Panc1 (cell line): ENCODE measurements at regions not wholly inside any gene's neighbourhood (a gene's known extent, or its start where the extent isn't known, plus 50 kb on each side); places are given as distances from the start of the nearest gene placed in this dataset.

Experiments
- ATAC-seq: fragments of 200-7000 bp; cut with Tn5 transposase; 2 replicates; pipeline ENCODE4 v1.9.1; 2020; ENCODE audit warnings: mild to moderate bottlenecking, moderate library complexity
- BruUV-seq: library from RNA; stranded (reverse); fragments of 400-500 nt; replicated peaks from 2 replicates; lab custom pipeline; 2021; lab: Mats Ljungman, UMichigan
- CTCF ChIA-PET: fragments of 300-600 bp; sonication (Branson Sonifier 250); formaldehyde crosslinking; loops from one replicate; lab custom pipeline; 2022; ENCODE audit warnings: antibody characterized with exemption; lab: Charles Lee
- POLR2A ChIA-PET: fragments of 300-600 bp; sonication (Branson Sonifier 250); formaldehyde crosslinking; loops from one replicate; lab custom pipeline; 2022; ENCODE audit warnings: antibody characterized with exemption; lab: Charles Lee
- DNase-seq: peaks from one replicate; pipeline ENCODE4 v3.0.0-alpha.2; 2010; ENCODE audit warnings: low read depth, low spot score
- H3K27ac ChIP-seq: 2 replicates; pipeline ENCODE4 v1.5.1; 2011; ENCODE audit warnings: mild to moderate bottlenecking, low read length, inconsistent platforms
- H3K27me3 ChIP-seq: fragments of 200-500 bp; sonication (Bioruptor generic); 2 replicates; pipeline ENCODE4 v1.6.0; 2014; ENCODE audit warnings: low read length, inconsistent platforms; ENCODE audit not compliant: control insufficient read depth, insufficient read depth
- H3K36me3 ChIP-seq: fragments of 200-500 bp; sonication (Bioruptor generic); 2 replicates; pipeline ENCODE4 v1.5.1; 2014; ENCODE audit warnings: inconsistent platforms, mild to moderate bottlenecking, low read length, moderate library complexity; ENCODE audit not compliant: control insufficient read depth, insufficient read depth
- H3K4me1 ChIP-seq: 2 replicates; pipeline ENCODE4 v1.5.1; 2011; ENCODE audit warnings: inconsistent platforms, mild to moderate bottlenecking, low read length, moderate library complexity; ENCODE audit not compliant: control insufficient read depth, insufficient read depth
- H3K4me3 ChIP-seq, 2 experiments: 2 replicates each; pipeline ENCODE4 v1.5.1; 2011 to 2012; ENCODE audit warnings: low read depth in 2 of 2, low read length in 2 of 2, mild to moderate bottlenecking in 2 of 2, inconsistent platforms in 1 of 2, moderate library complexity in 1 of 2
- H3K9me3 ChIP-seq: fragments of 200-500 bp; sonication (Bioruptor generic); 2 replicates; pipeline ENCODE4 v1.5.1; 2014; ENCODE audit warnings: low read depth, mild to moderate bottlenecking, inconsistent platforms, low read length, moderate library complexity; ENCODE audit not compliant: control insufficient read depth, insufficient read depth
- POLR2AphosphoS5 ChIP-seq: IDR thresholded peaks from 2 replicates; pipeline ENCODE4 v1.6.1; 2012; ENCODE audit warnings: mild to moderate bottlenecking, low read depth, low read length, moderate library complexity
- SIN3A ChIP-seq: IDR thresholded peaks from 2 replicates; pipeline ENCODE4 v1.6.1; 2012; ENCODE audit warnings: low read depth, mild to moderate bottlenecking, low read length, moderate library complexity, borderline replicate concordance; ENCODE audit not compliant: insufficient read depth
- TCF7L2 ChIP-seq: IDR thresholded peaks from 2 replicates; pipeline ENCODE4 v1.6.1; 2011; ENCODE audit warnings: mild to moderate bottlenecking, low read depth, low read length, inconsistent platforms
- in situ Hi-C: cut with HindIII; loops from 2 replicates; pipeline ENCODE4 v1.10.0; 2016; ENCODE audit warnings: low sequenced_read_pairs, low pct_unique_long_range_greater_than_20kb
- intact Hi-C: fragments of 100-400 bp; cut with micrococcal nuclease; formaldehyde crosslinking; loops from one replicate; pipeline ENCODE4 v1.10.0; 2022; ENCODE audit not compliant: unreplicated experiment
- TF ChIP-seq, protein P1 (sequence below): fragments of 450-650 bp; IDR thresholded peaks from 2 replicates; pipeline ENCODE4 v1.5.1; 2017; ENCODE audit warnings: mild to moderate bottlenecking
- TF ChIP-seq, protein P2 (sequence below), 2 experiments: IDR thresholded peaks; 2 replicates each; pipeline ENCODE4 v1.6.1; 2011 to 2012; ENCODE audit warnings: low read depth in 2 of 2, control low read depth in 1 of 2, low read length in 1 of 2, mild to moderate bottlenecking in 1 of 2, moderate library complexity in 1 of 2; ENCODE audit not compliant: insufficient read depth in 1 of 2

DNA sequence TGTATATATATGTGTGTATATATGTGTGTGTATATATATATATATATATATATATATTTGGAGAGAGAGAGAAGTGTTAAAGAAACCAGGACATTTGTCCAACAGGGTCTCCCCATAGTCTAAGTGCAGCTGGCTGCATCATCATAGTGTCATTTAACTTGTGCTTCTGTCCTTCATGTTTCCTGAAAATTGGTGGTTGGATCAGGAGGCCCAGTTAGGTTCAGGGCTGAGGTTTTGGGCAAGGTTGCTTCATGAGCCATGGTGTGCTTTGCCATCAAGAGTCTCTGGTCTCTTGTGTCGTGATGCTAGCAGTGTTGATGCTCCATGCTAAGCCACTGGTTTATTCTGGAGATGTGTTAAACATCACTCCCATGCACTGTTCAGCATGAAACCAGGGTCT lies 85.3 kb downstream of the C16orf95 start:
- DNase-seq (no peak), ATAC-seq (no peak)
- no TSS peak for BruUV-seq
- Histone ChIP-seq H3K9me3 (no peaks in the 10 kb centered on the region), H3K36me3 (no peaks in the 10 kb centered on the region), H3K27ac (no peak overlapping the region), H3K4me1 (no peaks in the 10 kb centered on the region; the same call in 1 of the 2 replicates), H3K27me3 (no peaks in the 10 kb centered on the region), H3K4me3 (no peak overlapping the region)
- ChIA-PET CTCF (no interaction called here), POLR2A (interaction anchor here (0.6 kb wide), 1 partner anchor 16 kb away, joined by 3 read pairs; no protein-coding TSS in a partner anchor)
- no peak for TF ChIP-seq SIN3A
- TF ChIP-seq TCF7L2: no peak
- TF ChIP-seq, protein P1, sequence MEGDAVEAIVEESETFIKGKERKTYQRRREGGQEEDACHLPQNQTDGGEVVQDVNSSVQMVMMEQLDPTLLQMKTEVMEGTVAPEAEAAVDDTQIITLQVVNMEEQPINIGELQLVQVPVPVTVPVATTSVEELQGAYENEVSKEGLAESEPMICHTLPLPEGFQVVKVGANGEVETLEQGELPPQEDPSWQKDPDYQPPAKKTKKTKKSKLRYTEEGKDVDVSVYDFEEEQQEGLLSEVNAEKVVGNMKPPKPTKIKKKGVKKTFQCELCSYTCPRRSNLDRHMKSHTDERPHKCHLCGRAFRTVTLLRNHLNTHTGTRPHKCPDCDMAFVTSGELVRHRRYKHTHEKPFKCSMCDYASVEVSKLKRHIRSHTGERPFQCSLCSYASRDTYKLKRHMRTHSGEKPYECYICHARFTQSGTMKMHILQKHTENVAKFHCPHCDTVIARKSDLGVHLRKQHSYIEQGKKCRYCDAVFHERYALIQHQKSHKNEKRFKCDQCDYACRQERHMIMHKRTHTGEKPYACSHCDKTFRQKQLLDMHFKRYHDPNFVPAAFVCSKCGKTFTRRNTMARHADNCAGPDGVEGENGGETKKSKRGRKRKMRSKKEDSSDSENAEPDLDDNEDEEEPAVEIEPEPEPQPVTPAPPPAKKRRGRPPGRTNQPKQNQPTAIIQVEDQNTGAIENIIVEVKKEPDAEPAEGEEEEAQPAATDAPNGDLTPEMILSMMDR: no peak
- TF ChIP-seq POLR2AphosphoS5: no peak
- TF ChIP-seq, protein P2, sequence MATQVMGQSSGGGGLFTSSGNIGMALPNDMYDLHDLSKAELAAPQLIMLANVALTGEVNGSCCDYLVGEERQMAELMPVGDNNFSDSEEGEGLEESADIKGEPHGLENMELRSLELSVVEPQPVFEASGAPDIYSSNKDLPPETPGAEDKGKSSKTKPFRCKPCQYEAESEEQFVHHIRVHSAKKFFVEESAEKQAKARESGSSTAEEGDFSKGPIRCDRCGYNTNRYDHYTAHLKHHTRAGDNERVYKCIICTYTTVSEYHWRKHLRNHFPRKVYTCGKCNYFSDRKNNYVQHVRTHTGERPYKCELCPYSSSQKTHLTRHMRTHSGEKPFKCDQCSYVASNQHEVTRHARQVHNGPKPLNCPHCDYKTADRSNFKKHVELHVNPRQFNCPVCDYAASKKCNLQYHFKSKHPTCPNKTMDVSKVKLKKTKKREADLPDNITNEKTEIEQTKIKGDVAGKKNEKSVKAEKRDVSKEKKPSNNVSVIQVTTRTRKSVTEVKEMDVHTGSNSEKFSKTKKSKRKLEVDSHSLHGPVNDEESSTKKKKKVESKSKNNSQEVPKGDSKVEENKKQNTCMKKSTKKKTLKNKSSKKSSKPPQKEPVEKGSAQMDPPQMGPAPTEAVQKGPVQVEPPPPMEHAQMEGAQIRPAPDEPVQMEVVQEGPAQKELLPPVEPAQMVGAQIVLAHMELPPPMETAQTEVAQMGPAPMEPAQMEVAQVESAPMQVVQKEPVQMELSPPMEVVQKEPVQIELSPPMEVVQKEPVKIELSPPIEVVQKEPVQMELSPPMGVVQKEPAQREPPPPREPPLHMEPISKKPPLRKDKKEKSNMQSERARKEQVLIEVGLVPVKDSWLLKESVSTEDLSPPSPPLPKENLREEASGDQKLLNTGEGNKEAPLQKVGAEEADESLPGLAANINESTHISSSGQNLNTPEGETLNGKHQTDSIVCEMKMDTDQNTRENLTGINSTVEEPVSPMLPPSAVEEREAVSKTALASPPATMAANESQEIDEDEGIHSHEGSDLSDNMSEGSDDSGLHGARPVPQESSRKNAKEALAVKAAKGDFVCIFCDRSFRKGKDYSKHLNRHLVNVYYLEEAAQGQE (IDR thresholded peaks at IDR 0.05; ENCODE audit: insufficient read depth in 1 of 2, low read depth in 2 of 2, low read length in 1 of 2): no peak
- intact Hi-C loops (no loop called here), in situ Hi-C loops (no loop called here)

DNA sequence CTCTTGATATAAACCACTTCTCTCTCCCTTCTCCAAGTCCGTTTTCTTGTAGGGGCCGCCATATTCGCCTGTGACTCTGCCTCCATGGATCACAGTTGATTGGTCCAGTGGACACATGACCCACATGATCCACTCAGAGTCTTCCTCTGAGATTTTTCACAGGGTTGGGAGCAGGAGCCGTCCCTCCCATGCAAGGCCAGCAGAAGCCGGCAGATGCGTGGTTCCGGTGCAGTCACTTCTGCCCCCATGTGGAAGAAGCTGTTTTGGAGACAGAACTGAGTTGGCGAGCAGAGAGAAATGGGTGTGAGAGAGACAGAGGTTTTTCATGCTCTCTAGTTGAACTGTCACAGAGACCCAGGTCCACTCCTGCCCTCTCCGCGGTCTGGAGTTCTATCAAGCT lies 83.3 kb downstream of the C16orf95 start:
- no peaks in the 10 kb centered on the region for H3K36me3 ChIP-seq
- no peaks in the 10 kb centered on the region for H3K9me3 ChIP-seq
- CTCF ChIA-PET: interaction anchor here (1.2 kb wide), 1 partner anchor 45 kb away, joined by 5 read pairs; no protein-coding TSS in a partner anchor
- BruUV-seq: no TSS peak
- TF ChIP-seq TCF7L2: no peak
- TF ChIP-seq, protein P1: peak; percentile 37
- DNase-seq: no peak
- no peak overlapping the region for H3K4me3 ChIP-seq
- no peaks in the 10 kb centered on the region for H3K27me3 ChIP-seq
- in situ Hi-C loops: no loop called here
- intact Hi-C loops: no loop called here
- H3K4me1 ChIP-seq: no peaks in the 10 kb centered on the region; the same call in 1 of the 2 replicates
- POLR2A ChIA-PET: no interaction called here
- H3K27ac ChIP-seq: no peak overlapping the region
- ATAC-seq: peak; percentile 60; the same call in 1 of the 2 replicates
